Caco-2 (cell line): ENCODE measurements at regions not wholly inside any gene's neighbourhood (a gene's known extent, or its start where the extent isn't known, plus 50 kb on each side); places are given as distances from the start of the nearest gene placed in this dataset.

Experiments
- BruUV-seq: library from RNA; stranded (reverse); fragments of 400-500 nt; replicated peaks from 2 replicates; lab custom pipeline; 2021; lab: Mats Ljungman, UMichigan
- CTCF ChIA-PET: fragments of 300-600 bp; sonication (Branson Sonifier 250); formaldehyde crosslinking; loops from one replicate; lab custom pipeline; 2022; ENCODE audit warnings: antibody characterized with exemption; lab: Charles Lee
- POLR2A ChIA-PET: fragments of 300-600 bp; sonication (Branson Sonifier 250); formaldehyde crosslinking; loops from one replicate; lab custom pipeline; 2022; ENCODE audit warnings: antibody characterized with exemption; lab: Charles Lee
- DNase-seq, 2 experiments: peaks; one replicate each; pipeline versions ENCODE4 v3.0.0 to v3.0.0-alpha.2; 2020 to 2022
- H3K27me3 ChIP-seq: replicated peaks from 2 replicates; pipeline ENCODE4 v1.6.0; 2011; ENCODE audit warnings: low read length; ENCODE audit not compliant: control insufficient read depth, insufficient read depth
- H3K36me3 ChIP-seq: 2 replicates; pipeline ENCODE4 v1.5.1; 2011; ENCODE audit warnings: low read length; ENCODE audit not compliant: control insufficient read depth, insufficient read depth
- H3K4me1 ChIP-seq: fragments of 250-450 bp; sonication (Bioruptor Pico); 2 replicates; pipeline ENCODE4 v1.5.1; 2020; ENCODE audit warnings: mild to moderate bottlenecking
- H3K4me3 ChIP-seq: 2 replicates; pipeline ENCODE4 v1.5.1; 2011; ENCODE audit warnings: low read depth, mild to moderate bottlenecking, control low read depth, low read length
- H3K9me3 ChIP-seq: fragments of 250-450 bp; sonication (Bioruptor Pico); 2 replicates; pipeline ENCODE4 v1.5.1; 2020; ENCODE audit warnings: mild to moderate bottlenecking, moderate library complexity
- H3K27ac Mint-ChIP-seq: one replicate; pipeline ENCODE4 v1.8.0; 2022; ENCODE audit warnings: mixed read lengths; ENCODE audit not compliant: unreplicated experiment
- H3K27me3 Mint-ChIP-seq: one replicate; pipeline ENCODE4 v1.8.0; 2022; ENCODE audit warnings: mixed read lengths; ENCODE audit not compliant: insufficient read depth, unreplicated experiment
- H3K36me3 Mint-ChIP-seq: one replicate; pipeline ENCODE4 v1.8.0; 2022; ENCODE audit warnings: mild to moderate bottlenecking, mixed read lengths; ENCODE audit not compliant: insufficient read depth, unreplicated experiment
- H3K4me1 Mint-ChIP-seq: one replicate; pipeline ENCODE4 v1.8.0; 2022; ENCODE audit warnings: low read depth, mixed read lengths; ENCODE audit not compliant: unreplicated experiment
- H3K4me3 Mint-ChIP-seq: one replicate; pipeline ENCODE4 v1.8.0; 2022; ENCODE audit warnings: mild to moderate bottlenecking, moderate library complexity, mixed read lengths; ENCODE audit not compliant: unreplicated experiment
- H3K9me3 Mint-ChIP-seq: one replicate; pipeline ENCODE4 v1.8.0; 2022; ENCODE audit warnings: mixed read lengths; ENCODE audit not compliant: unreplicated experiment
- intact Hi-C: fragments of 100-400 bp; cut with micrococcal nuclease; formaldehyde crosslinking; loops from one replicate; pipeline ENCODE4 v1.10.0; 2022; ENCODE audit not compliant: unreplicated experiment
- TF ChIP-seq, protein P1 (sequence below), 2 experiments: fragments of 200-600 bp in 1 of 2; IDR thresholded peaks; 1 replicate in 1 of 2; 2 replicates in 1 of 2; pipeline versions ENCODE4 v1.5.1 to v1.8.0; 2011 to 2022; ENCODE audit warnings: antibody characterized with exemption in 1 of 2, control low read depth in 1 of 2, inconsistent platforms in 1 of 2, low read depth in 1 of 2, low read length in 1 of 2, mild to moderate bottlenecking in 1 of 2, moderate library complexity in 1 of 2; ENCODE audit not compliant: insufficient read depth in 1 of 2, severe bottlenecking in 1 of 2, unreplicated experiment in 1 of 2

DNA sequence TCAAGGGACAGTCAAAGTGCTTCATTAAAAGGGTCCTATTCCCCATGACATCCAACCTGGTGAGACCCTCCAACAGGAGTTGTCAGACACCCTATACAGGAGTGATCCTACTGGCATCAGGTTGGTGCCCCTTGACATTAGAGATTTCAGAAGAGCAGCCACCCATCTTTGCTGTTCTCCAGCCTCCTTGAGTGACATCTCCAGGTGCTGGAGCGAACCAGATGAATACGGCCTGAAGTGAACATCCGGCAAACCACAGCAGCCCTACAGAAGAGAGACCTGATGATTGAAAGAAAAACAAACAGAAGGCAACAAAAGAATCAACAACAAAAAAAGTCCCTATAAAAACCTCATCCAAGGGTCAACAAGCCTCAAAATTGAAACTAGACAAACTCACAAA, 146.1 kb upstream of the PBDC1 start:
- H3K9me3 ChIP-seq: no peaks in the 10 kb centered on the region
- Mint-ChIP-seq H3K4me1 (no peaks in the 10 kb centered on the region), H3K9me3 (no peaks in the 10 kb centered on the region), H3K27me3 (no peaks in the 10 kb centered on the region), H3K4me3 (no peak overlapping the region), H3K27ac (no peak overlapping the region), H3K36me3 (no peaks in the 10 kb centered on the region)
- ChIA-PET CTCF (no interaction called here), POLR2A (no interaction called here)
- H3K27me3 ChIP-seq: no peaks in the 10 kb centered on the region
- intact Hi-C loops: no loop called here
- DNase-seq: no peak
- TF ChIP-seq, protein P1, sequence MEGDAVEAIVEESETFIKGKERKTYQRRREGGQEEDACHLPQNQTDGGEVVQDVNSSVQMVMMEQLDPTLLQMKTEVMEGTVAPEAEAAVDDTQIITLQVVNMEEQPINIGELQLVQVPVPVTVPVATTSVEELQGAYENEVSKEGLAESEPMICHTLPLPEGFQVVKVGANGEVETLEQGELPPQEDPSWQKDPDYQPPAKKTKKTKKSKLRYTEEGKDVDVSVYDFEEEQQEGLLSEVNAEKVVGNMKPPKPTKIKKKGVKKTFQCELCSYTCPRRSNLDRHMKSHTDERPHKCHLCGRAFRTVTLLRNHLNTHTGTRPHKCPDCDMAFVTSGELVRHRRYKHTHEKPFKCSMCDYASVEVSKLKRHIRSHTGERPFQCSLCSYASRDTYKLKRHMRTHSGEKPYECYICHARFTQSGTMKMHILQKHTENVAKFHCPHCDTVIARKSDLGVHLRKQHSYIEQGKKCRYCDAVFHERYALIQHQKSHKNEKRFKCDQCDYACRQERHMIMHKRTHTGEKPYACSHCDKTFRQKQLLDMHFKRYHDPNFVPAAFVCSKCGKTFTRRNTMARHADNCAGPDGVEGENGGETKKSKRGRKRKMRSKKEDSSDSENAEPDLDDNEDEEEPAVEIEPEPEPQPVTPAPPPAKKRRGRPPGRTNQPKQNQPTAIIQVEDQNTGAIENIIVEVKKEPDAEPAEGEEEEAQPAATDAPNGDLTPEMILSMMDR (IDR thresholded peaks at IDR 0.05; ENCODE audit: insufficient read depth in 1 of 2, low read depth in 1 of 2, low read length in 1 of 2, severe bottlenecking in 1 of 2, unreplicated experiment in 1 of 2): no peak
- no peak overlapping the region for H3K4me3 ChIP-seq
- no TSS peak for BruUV-seq
- no peaks in the 10 kb centered on the region for H3K4me1 ChIP-seq
- no peaks in the 10 kb centered on the region for H3K36me3 ChIP-seq

DNA sequence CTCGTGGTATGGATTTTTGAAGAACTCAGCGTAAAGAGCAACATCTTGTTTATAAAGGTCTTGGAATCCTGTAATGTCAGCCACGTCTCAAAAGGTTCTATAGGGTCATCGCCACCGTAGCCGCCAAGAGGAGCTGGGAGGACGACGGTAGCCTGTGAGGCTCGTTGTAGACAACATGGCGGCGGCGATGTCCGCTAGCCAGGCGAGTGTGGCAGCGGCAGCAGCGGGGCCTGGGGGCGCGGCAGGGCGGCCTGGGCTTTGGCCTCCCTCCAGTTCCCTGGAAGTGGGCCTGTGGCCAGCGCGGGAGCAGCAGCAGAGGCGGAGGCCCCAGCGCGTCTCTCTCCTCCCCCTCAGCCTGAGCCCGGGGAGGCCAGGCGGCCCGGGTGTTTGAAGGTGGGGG, 143.5 kb upstream of the PBDC1 start:
- no peak overlapping the region for H3K4me3 Mint-ChIP-seq
- intact Hi-C loops: no loop called here
- no peak overlapping the region for H3K27ac Mint-ChIP-seq
- no peaks in the 10 kb centered on the region for H3K27me3 Mint-ChIP-seq
- TF ChIP-seq, protein P1 (IDR thresholded peaks at IDR 0.05; ENCODE audit: insufficient read depth in 1 of 2, low read depth in 1 of 2, low read length in 1 of 2, severe bottlenecking in 1 of 2, unreplicated experiment in 1 of 2): no peak
- no peaks in the 10 kb centered on the region for H3K27me3 ChIP-seq
- DNase-seq: no peak
- POLR2A ChIA-PET: no interaction called here
- H3K36me3 ChIP-seq: no peaks in the 10 kb centered on the region
- no peaks in the 10 kb centered on the region for H3K9me3 ChIP-seq
- no TSS peak for BruUV-seq
- CTCF ChIA-PET: no interaction called here
- no peaks in the 10 kb centered on the region for H3K9me3 Mint-ChIP-seq
- H3K4me1 ChIP-seq: no peaks in the 10 kb centered on the region
- H3K36me3 Mint-ChIP-seq: no peaks in the 10 kb centered on the region
- H3K4me3 ChIP-seq: no peak overlapping the region
- no peaks in the 10 kb centered on the region for H3K4me1 Mint-ChIP-seq

DNA sequence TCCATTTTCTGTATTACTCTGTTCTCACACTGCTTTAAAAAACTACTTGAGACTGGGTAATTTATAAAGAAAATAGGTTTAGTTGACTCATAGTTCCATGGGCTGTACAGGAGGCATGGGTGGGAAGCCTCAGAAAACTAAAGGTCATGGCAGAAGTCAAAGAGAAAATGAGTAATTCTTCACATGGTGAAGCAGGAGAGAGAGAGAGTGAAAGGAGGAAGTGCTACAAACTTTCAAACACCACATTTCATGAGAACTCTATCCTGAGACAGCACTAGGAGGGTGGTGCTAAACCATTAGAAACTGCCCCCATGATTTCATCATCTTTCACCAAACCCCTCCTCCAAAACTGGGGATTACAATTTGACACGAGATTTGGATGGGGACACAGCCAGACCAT, 108.0 kb upstream of the PBDC1 start:
- BruUV-seq: no TSS peak
- H3K4me1 Mint-ChIP-seq: no peaks in the 10 kb centered on the region
- TF ChIP-seq, protein P1 (IDR thresholded peaks at IDR 0.05; ENCODE audit: insufficient read depth in 1 of 2, low read depth in 1 of 2, low read length in 1 of 2, severe bottlenecking in 1 of 2, unreplicated experiment in 1 of 2): no peak

More for the DNA sequence above, 108.0 kb upstream of the PBDC1 start:
- ChIA-PET POLR2A (no interaction called here), CTCF (no interaction called here)
- no peak for DNase-seq
- no peak overlapping the region for H3K27ac Mint-ChIP-seq
- H3K4me1 ChIP-seq: no peaks in the 10 kb centered on the region
- H3K4me3 Mint-ChIP-seq: no peak overlapping the region
- no peaks in the 10 kb centered on the region for H3K9me3 Mint-ChIP-seq
- H3K27me3 Mint-ChIP-seq: no peaks in the 10 kb centered on the region
- no peaks in the 10 kb centered on the region for H3K36me3 ChIP-seq
- intact Hi-C loops: no loop called here
- no peaks in the 10 kb centered on the region for H3K27me3 ChIP-seq
- H3K36me3 Mint-ChIP-seq: no peaks in the 10 kb centered on the region
- H3K9me3 ChIP-seq: no peaks in the 10 kb centered on the region
- H3K4me3 ChIP-seq: no peak overlapping the region
